GM12878 (cell line): ENCODE measurements at regions not wholly inside any gene's neighbourhood (a gene's known extent, or its start where the extent isn't known, plus 50 kb on each side); places are given as distances from the start of the nearest gene placed in this dataset.

ENCODE experiments used
- ATAC-seq: fragments of 200-7000 bp; cut with Tn5 transposase; 3 replicates; pipeline ENCODE4 v1.9.1; 2020; ENCODE audit warnings: mild to moderate bottlenecking, moderate library complexity
- BruUV-seq: library from RNA; stranded (reverse); fragments of 400-500 nt; replicated peaks from 2 replicates; lab custom pipeline; 2021; lab: Mats Ljungman, UMichigan
- CTCF ChIA-PET: fragments of 300-600 bp; sonication (Branson Sonifier 250); formaldehyde crosslinking; extraction: SDS; loops from one replicate; lab custom pipeline; 2021; ENCODE audit warnings: inconsistent platforms; lab: Yijun Ruan, JAX
- POLR2A ChIA-PET: fragments of 350-600 bp; formaldehyde crosslinking; extraction: SDS; loops from one replicate; lab custom pipeline; 2021; ENCODE audit warnings: inconsistent platforms; lab: Charles Lee
- RAD21 ChIA-PET: fragments of 300-600 bp; sonication (Branson Sonifier 250); formaldehyde crosslinking; loops from one replicate; lab custom pipeline; 2023; ENCODE audit warnings: antibody characterized with exemption; ENCODE audit not compliant: unreplicated experiment; lab: Charles Lee
- SMC1A ChIA-PET: fragments of 300-600 bp; sonication (Branson Sonifier 250); formaldehyde crosslinking; loops from one replicate; lab custom pipeline; 2023; ENCODE audit not compliant: unreplicated experiment, uncharacterized antibody; lab: Charles Lee
- DNase-seq: peaks from one replicate; pipeline ENCODE4 v3.0.0-alpha.2; 2011; ENCODE audit warnings: low read depth, low spot score
- FAIRE-seq: peaks from 3 replicates; lab custom pipeline; 2011; peaks lifted over from hg19 to GRCh38; lab: Jason Lieb, UNC
- H2AFZ ChIP-seq: 2 replicates; pipeline ENCODE4 v1.6.0; 2011; ENCODE audit warnings: low read depth, low read length, control low read depth; ENCODE audit not compliant: control insufficient read depth
- H3K27ac ChIP-seq: 2 replicates; pipeline ENCODE4 v1.5.1; 2011; ENCODE audit warnings: control low read depth; ENCODE audit not compliant: control insufficient read depth, insufficient read depth
- H3K27me3 ChIP-seq, 2 experiments: replicated peaks in 1 of 2; 2 replicates each; pipeline versions ENCODE4 v1.6.0 to v1.6.1; 2011; ENCODE audit warnings: low read length in 1 of 2; ENCODE audit not compliant: control insufficient read depth in 2 of 2, insufficient read depth in 2 of 2
- H3K36me3 ChIP-seq, 2 experiments: 2 replicates each; pipeline ENCODE4 v1.5.1; 2011; ENCODE audit warnings: low read length in 1 of 2; ENCODE audit not compliant: control insufficient read depth in 2 of 2, insufficient read depth in 2 of 2
- H3K4me1 ChIP-seq: 2 replicates; pipeline ENCODE4 v1.6.1; 2011; ENCODE audit warnings: mild to moderate bottlenecking, low read length, moderate library complexity, mixed read lengths; ENCODE audit not compliant: control insufficient read depth, insufficient read depth
- H3K4me2 ChIP-seq: 2 replicates; pipeline ENCODE4 v1.6.0; 2011; ENCODE audit warnings: control low read depth; ENCODE audit not compliant: control insufficient read depth, insufficient read depth
- H3K4me3 ChIP-seq: fragments of 200-600 bp; sonication (generic); 2 replicates; pipeline ENCODE4 v1.5.1; 2016
- H3K79me2 ChIP-seq: 2 replicates; pipeline ENCODE4 v1.6.0; 2011; ENCODE audit warnings: low read length; ENCODE audit not compliant: control insufficient read depth, insufficient read depth
- H3K9ac ChIP-seq: 2 replicates; pipeline ENCODE4 v1.8.0; 2011; ENCODE audit warnings: low read length, control low read depth, mixed read lengths; ENCODE audit not compliant: control insufficient read depth, insufficient read depth
- H3K9me3 ChIP-seq: replicated peaks from 3 replicates; pipeline ENCODE4 v1.5.1; 2011; ENCODE audit warnings: mild to moderate bottlenecking, low read length; ENCODE audit not compliant: control insufficient read depth, insufficient read depth
- H4K20me1 ChIP-seq: 2 replicates; pipeline ENCODE4 v1.6.0; 2011; ENCODE audit not compliant: control insufficient read depth, insufficient read depth
- NR2C2 ChIP-seq: IDR thresholded peaks from 2 replicates; pipeline ENCODE4 v1.6.1; 2011; ENCODE audit warnings: borderline replicate concordance, low read depth; ENCODE audit not compliant: control insufficient read depth, insufficient read length
- NR2F1 ChIP-seq: fragments of 450-650 bp; conservative IDR thresholded peaks from 2 replicates; pipeline ENCODE4 v1.6.1; 2017; ENCODE audit warnings: mild to moderate bottlenecking
- TCF12 ChIP-seq: IDR thresholded peaks from 2 replicates; pipeline ENCODE4 v1.6.1; 2011; ENCODE audit warnings: low read depth, mild to moderate bottlenecking, low read length
- WGBS: methylation state at CpG from one replicate; pipeline ENCODE4 v1.1.6; 2016; ENCODE audit warnings: low lambda C conversion rate; ENCODE audit not compliant: insufficient replicate concordance, insufficient coverage; ENCODE audit errors: missing lambda C conversion rate; 5-methylcytosine and 5-hydroxymethylcytosine counted together
- in situ Hi-C: fragments of 300-500 bp; cut with MboI; formaldehyde crosslinking; loops from 9 replicates; pipeline ENCODE4 v1.14.3; 2018; ENCODE audit warnings: mixed read lengths
- intact Hi-C: fragments of 100-400 bp; cut with micrococcal nuclease; formaldehyde crosslinking; loops from one replicate; pipeline ENCODE4 v1.14.2; 2022; ENCODE audit not compliant: unreplicated experiment
- TF ChIP-seq, protein P1 (sequence below): fragments of 450-650 bp; formaldehyde crosslinking; IDR thresholded peaks from 2 replicates; pipeline ENCODE4 v1.5.0; 2022; ENCODE audit warnings: mild to moderate bottlenecking, missing genetic modification characterization
- TF ChIP-seq, protein P2 (sequence below): IDR thresholded peaks from 2 replicates; pipeline ENCODE4 v1.6.1; 2011; ENCODE audit warnings: low read depth, low read length, improper control_type of control experiment, borderline replicate concordance
- TF ChIP-seq, protein P3 (sequence below): IDR thresholded peaks from 2 replicates; pipeline ENCODE4 v1.6.1; 2012; ENCODE audit warnings: low read depth, low read length, improper control_type of control experiment

DNA sequence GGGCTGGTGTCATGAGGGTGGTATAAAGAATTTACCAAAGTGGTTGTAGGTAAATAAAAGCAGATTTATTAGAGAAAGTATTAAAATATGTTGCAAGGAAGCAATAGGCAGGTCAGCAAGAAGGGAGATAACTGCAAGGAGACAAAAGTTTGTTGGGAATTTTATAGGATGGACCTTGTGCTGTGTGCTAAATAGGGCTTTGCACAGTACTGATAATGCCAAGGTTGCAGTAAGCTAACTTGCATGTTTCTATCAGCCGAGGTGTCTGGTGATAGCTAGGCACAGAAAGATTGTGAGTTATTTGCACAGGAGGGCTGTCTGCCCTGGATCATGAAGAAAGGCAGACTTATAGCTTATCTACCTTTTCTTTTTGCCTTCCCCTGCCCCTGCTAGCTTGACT is 102.5 kb upstream of the SPRED1 start:
- BruUV-seq: no TSS peak
- Histone ChIP-seq H3K27me3 (no peaks in the 10 kb centered on the region), H3K4me1 (no peaks in the 10 kb centered on the region), H3K9ac (no peak overlapping the region), H3K27ac (no peak overlapping the region), H2AFZ (no peak overlapping the region), H3K9me3 (peaks cover 4% of the 10 kb centered on the region; the same call in 2 of the 3 replicates), H4K20me1 (no peaks in the 10 kb centered on the region), H3K4me2 (no peak overlapping the region), H3K36me3 (no peaks in the 10 kb centered on the region), H3K79me2 (no peaks in the 10 kb centered on the region), H3K4me3 (no peak overlapping the region)
- SMC1A ChIA-PET: interaction anchor here (1.0 to 1.2 kb wide), 3 partner anchors 17 to 40 kb away, joined by 3 read pairs; no protein-coding TSS in a partner anchor
- WGBS: 0% methylated on average over 1 of the region's 1 CpG
- RAD21 ChIA-PET: no interaction called here
- intact Hi-C loops: no loop called here
- FAIRE-seq (no peak), DNase-seq (no peak), ATAC-seq (no peak)
- POLR2A ChIA-PET: no interaction called here
- no peak for TF ChIP-seq NR2F1
- TF ChIP-seq, protein P1, sequence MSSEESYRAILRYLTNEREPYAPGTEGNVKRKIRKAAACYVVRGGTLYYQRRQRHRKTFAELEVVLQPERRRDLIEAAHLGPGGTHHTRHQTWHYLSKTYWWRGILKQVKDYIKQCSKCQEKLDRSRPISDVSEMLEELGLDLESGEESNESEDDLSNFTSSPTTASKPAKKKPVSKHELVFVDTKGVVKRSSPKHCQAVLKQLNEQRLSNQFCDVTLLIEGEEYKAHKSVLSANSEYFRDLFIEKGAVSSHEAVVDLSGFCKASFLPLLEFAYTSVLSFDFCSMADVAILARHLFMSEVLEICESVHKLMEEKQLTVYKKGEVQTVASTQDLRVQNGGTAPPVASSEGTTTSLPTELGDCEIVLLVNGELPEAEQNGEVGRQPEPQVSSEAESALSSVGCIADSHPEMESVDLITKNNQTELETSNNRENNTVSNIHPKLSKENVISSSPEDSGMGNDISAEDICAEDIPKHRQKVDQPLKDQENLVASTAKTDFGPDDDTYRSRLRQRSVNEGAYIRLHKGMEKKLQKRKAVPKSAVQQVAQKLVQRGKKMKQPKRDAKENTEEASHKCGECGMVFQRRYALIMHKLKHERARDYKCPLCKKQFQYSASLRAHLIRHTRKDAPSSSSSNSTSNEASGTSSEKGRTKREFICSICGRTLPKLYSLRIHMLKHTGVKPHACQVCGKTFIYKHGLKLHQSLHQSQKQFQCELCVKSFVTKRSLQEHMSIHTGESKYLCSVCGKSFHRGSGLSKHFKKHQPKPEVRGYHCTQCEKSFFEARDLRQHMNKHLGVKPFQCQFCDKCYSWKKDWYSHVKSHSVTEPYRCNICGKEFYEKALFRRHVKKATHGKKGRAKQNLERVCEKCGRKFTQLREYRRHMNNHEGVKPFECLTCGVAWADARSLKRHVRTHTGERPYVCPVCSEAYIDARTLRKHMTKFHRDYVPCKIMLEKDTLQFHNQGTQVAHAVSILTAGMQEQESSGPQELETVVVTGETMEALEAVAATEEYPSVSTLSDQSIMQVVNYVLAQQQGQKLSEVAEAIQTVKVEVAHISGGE: no peak
- TF ChIP-seq, protein P2, sequence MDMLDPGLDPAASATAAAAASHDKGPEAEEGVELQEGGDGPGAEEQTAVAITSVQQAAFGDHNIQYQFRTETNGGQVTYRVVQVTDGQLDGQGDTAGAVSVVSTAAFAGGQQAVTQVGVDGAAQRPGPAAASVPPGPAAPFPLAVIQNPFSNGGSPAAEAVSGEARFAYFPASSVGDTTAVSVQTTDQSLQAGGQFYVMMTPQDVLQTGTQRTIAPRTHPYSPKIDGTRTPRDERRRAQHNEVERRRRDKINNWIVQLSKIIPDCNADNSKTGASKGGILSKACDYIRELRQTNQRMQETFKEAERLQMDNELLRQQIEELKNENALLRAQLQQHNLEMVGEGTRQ: no peak
- no peak for TF ChIP-seq TCF12
- TF ChIP-seq, protein P3, sequence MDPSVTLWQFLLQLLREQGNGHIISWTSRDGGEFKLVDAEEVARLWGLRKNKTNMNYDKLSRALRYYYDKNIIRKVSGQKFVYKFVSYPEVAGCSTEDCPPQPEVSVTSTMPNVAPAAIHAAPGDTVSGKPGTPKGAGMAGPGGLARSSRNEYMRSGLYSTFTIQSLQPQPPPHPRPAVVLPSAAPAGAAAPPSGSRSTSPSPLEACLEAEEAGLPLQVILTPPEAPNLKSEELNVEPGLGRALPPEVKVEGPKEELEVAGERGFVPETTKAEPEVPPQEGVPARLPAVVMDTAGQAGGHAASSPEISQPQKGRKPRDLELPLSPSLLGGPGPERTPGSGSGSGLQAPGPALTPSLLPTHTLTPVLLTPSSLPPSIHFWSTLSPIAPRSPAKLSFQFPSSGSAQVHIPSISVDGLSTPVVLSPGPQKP: no peak
- no peak for TF ChIP-seq NR2C2
- in situ Hi-C loops: no loop called here
- CTCF ChIA-PET: interaction anchor here (1.5 kb wide), 1 partner anchor 19 kb away, joined by 5 read pairs; no protein-coding TSS in a partner anchor
